Left cardiac atrium (tissue), 4 donors: ENCODE measurements at regions not wholly inside any gene's neighbourhood (a gene's known extent, or its start where the extent isn't known, plus 50 kb on each side); places are given as distances from the start of the nearest gene placed in this dataset.
A peak's percentile ranks its signal among the peaks of the same experiment; 100 is the strongest.
"Not testable (repeated sequence)": the region's sequence is repeated elsewhere in the genome, so short reads cannot be mapped to it uniquely, and the experiment has no call there.

ENCODE experiments used
- ATAC-seq, 2 donors: fragments of 200-7000 bp; cut with Tn5 transposase; one replicate each; pipeline ENCODE4 v1.9.1; 2020; ENCODE audit warnings: mild to moderate bottlenecking in 2 of 2, moderate library complexity in 2 of 2
- DNase-seq: peaks from one replicate; pipeline ENCODE4 v3.0.0-alpha.2; 2020
- intact Hi-C, 2 donors: fragments of 100-400 bp; cut with DNase I; formaldehyde crosslinking; loops; one replicate each; pipeline versions ENCODE4 v1.14.1 to v1.15.1; 2022 to 2023
- donor health status: DM: no; HTN: yes; CAD: no.
- donor health status: DM: no; HTN: yes; CAD: no; lungs with severe emphysema.
- donor health status: DM: yes; HTN: yes; CAD: no.
- donor health status: Dilated cardiomyopathy.

DNA sequence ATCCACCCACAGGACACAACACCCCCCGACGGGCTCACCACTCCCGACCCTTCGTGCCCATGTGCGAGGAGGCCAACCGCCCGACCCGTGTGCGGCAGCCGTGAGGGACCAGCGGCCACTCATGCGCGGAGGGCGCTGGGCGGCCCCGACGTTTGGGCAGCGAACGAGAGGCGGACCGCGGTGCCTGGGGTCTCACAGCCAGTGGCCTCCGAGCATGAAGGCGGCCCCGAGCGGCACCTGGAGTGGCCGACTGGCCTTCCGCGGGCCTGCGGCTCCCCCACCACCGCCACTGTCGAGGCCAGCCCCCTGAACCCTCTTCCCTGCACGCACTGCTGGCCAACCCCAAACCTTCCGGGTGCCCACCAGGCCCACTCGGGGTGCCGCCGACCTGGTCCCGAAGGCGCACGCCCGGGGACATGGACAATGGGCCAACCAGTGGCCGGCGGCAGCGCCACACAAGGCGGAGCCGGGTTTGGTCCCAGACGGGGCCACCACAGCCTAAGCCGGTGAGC, 4274.9 kb upstream of the OR11H1 start:
- intact Hi-C loops = no loop called here
- peak; percentile 12 for DNase-seq
- no peak for ATAC-seq

DNA sequence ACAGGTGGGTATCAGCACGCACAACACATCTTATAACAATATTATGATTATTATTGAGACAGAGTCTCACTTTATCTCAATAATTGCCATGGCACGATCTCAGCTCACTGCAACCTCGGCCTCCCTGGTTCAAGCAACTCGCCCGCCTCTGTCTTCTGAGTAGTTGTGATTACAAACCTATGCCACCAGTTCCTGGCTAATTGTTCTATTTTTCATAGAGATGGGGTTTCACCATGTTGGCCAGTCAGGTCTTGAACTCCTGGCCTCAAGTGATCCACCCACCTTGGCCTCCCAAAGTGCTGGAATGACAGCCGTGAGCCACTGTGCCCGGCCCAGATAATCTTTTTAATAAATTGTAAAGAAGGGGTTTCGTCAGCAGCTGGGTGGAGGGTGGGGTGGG, 4257.0 kb upstream of the OR11H1 start:
- intact Hi-C loops, ATAC-seq, DNase-seq: not testable (repeated sequence)

DNA sequence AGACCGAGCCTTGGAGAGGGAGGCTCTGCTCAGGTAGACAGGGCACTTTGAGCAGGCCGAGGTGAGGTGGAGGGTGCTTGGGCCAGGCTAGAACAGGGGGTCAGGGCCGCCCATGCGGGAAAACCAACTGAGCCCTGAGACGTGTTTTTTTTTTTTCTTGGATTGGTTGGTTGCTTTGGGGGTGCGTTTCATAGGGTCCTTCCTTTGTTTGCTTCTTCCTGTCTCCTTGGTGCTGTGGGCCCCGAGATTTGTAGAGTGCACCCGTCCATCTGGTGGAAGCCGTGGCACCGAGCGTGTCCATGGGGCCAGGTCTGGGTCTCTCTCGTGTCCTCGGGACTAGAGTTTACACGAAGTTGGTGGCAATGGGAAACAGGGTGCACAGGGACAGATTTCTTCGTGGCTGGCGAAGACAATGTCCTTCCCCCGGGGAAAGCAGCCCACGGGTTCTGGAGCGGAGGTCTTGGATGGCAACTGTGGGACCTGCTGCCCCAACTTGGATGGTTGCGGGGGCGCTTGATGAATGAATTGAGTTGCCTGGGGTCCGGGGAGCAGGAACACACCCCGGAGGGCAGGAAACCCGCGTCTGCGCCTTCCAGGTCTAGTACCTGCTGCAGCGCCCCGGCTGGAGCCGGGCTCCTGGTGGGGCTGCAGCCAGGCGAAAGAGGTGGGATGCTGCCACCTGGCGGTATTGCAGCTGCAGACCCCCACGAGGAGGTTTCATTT, 4242.7 kb upstream of the OR11H1 start:
- ATAC-seq, intact Hi-C loops, DNase-seq: not testable (repeated sequence)

DNA sequence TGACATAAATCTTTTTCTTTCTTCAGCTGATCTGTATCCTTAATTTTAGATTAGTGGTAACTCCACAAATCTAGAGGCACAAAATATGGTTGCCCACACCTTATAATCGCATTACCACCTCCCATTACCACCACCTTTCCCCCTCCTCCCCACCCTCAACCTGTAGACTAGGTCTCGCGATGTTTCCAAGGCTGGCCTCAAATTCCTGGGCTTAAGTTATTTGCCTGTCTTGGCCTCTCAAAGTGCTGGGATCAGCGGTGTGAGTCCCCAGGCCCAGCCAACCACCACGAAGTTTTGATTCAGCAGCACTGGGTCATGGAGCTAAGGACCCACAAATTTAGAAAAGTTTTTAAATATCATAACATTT, 4242.2 kb upstream of the OR11H1 start:
- DNase-seq, ATAC-seq, intact Hi-C loops: not testable (repeated sequence)

DNA sequence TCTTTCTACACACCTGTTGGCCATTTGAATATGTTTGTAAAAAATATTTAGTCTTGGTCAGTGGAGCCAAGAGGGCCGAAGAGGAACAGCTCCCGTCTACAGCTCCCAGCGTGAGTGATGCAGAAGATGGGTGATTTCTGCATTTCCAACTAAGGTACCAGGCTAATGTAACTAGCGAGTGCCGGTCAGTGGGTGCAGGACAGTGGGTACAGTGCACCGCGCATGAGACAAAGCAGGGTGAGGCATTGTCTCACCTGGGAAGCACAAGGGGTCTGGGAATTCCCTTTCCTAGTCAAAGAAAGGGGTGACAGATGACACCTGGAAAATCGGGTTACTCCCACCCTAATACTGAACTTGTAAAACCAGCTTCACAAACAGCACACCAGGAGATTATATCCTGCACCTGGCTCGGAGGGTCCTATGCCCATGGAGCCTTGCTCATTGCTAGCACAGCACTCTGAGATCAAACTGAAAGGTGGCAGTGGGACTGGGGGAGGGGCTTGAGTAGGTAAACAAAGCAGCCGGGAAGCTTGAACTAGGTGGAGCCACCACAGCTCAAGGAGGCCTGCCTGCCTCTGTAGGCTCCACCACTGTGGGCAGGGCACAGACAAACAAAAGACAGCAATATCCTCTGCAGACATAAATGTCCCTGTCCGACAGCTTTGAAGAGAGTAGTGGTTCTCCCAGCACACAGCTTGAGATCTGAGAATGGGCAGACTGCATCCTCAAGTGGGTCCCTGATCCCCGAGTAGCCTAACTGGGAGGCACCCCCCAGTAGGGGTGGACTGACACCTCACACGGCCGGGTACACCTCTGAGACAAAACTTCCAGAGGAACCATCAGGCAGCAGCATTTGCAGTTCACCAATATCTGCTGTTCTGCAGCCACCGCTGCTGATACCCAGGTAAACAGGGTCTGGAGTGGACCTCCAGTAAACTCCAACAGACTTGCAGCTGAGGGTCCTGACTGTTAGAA, 4239.5 kb upstream of the OR11H1 start:
- DNase-seq, ATAC-seq, intact Hi-C loops: not testable (repeated sequence)

DNA sequence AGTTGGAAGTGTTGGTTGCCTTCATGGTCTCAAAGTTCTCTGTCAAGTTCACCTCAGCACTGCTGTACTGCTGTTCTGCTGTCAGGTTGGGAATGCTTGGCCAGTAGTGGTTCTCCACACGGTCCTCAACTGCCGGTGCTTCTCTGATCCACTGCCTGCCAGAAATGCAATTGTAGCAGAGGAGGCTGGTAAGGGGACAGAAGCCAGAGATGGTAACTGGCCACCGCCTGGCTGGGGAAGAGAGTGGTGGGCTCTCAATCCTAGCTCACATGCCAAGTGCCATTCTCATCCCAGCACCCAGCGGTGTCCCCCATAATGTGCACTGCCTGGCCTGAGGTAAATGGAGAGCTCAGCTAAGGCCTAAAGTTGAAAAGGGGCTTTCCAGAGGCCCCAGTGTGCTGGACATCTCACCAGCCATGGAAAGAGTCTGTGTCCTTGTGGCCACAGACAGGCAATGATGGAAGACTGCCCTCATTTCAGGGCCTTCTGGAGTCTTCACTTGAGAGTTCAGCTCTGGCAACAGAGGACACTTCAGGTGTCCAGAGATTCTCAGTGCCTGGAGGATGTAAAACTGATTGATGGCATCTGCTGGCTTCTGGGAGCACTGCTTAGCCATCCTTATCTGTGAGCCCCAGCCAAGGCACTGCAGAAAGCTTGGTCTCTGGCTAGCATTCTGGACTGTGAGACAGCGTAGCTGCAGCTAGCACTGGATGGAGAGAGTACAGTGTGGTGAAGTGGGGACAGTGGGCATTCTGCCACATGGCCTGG, 4229.7 kb upstream of the OR11H1 start:
- intact Hi-C loops, ATAC-seq, DNase-seq: not testable (repeated sequence)

DNA sequence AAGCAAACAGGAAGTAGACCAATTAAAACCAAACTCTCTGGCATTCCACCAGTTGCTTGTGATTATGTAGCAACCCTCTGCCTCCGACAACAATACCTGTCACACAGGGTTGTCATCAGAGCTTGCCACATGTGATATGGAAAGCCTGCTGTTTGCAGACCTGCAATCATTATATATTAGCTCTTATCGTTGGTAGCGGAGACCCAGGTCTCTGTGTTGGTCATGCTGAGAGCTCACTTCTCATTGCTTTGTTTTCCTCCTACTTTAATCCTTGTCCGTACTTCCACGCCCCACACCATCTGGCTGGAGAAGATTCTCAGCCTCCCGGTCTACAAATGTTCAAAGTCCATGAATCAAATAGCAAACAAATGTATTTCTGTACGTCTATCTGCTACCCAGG, 4225.6 kb upstream of the OR11H1 start:
- not testable (repeated sequence) for DNase-seq

DNA sequence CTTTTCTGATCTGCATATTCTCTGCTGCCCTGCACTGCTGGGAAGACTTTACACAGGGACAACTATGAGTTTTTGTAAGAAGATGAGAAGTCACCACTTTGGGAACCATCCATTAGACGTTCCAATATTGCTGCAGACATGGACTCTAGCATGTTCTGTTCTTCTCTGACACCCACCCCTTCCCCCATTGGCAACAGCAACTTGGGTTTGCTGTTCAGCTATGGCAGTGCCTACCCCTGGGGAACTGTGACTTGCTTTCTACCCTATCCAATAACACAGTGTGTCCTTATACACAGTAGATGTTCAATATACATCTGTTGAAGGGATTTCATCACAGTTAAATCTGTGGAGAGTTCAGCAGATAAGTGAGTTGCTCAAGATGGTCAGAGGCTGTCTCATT, 4225.1 kb upstream of the OR11H1 start:
- intact Hi-C loops, DNase-seq, ATAC-seq: not testable (repeated sequence)

More for the DNA sequence above, 4225.6 kb upstream of the OR11H1 start:
- ATAC-seq, intact Hi-C loops: not testable (repeated sequence)

DNA sequence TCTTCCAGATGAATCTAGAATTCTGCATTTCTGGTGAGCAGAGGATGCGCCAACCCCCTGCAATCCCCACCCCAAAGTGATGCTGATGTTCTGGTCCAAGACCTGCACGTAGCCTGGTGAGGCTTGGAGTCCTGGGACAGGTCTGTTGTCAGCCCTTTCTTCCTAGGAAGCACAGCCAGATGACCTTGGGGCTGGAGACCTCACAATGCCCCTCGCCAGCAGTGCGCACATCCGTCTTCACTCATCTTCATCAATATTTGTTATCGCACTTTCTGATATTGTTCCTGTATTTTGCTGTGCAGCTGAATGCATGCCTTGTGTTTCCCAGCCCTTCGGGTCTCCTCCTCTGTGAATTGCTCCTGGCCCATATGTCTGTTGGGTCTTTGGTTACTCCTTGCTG, 4222.8 kb upstream of the OR11H1 start:
- intact Hi-C loops, DNase-seq, ATAC-seq: not testable (repeated sequence)

DNA sequence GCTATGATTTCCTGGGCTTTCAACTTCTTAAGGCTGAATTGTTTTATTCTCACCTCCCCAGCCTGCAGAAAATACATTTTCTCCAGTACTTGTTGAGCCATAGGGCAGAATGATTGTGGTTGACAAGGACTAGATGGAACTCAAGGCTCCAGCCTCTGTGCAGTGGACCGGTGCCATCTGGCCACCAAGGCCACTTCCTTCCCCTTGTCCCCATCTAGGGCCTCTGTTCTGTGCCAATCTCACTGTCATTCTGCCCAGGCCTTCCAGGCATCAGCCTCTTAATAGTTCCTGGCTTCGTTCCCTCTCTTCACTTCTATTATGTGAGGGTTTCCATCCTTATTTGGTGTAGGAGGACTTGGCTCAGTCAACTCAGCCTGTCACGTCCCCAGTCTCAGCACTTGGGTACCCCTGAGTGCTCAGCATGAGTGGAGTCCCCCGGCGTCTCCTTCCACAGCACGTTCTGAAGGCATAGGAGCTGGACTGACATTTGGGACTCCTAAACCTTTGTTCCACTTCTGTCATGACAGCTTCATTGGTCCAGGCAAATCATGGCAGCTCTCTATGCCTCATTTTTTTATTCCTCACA, 4221.0 kb upstream of the OR11H1 start:
- intact Hi-C loops, ATAC-seq, DNase-seq: not testable (repeated sequence)

DNA sequence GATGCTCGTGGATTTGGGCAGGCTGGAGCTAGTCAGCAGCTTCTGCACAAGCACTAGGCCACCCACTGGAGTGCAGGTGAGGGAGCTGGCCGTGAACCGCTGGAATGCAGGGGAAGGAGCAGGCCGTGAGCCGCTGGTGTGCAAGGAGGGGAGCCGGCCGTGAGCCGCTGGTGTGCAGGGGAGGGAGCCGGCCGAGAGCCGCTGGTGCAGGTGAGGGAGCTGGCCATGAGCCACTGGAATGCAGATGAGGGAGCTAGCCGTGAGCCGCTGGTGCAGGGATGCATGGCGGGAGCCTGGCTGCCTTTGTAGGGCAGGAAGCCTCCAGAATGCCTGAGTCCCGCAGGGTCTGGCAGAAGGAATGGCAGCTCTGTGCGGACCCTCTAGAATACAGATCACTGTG, 4220.0 kb upstream of the OR11H1 start:
- intact Hi-C loops = no loop called here
- DNase-seq = no peak
- ATAC-seq = no peak

DNA sequence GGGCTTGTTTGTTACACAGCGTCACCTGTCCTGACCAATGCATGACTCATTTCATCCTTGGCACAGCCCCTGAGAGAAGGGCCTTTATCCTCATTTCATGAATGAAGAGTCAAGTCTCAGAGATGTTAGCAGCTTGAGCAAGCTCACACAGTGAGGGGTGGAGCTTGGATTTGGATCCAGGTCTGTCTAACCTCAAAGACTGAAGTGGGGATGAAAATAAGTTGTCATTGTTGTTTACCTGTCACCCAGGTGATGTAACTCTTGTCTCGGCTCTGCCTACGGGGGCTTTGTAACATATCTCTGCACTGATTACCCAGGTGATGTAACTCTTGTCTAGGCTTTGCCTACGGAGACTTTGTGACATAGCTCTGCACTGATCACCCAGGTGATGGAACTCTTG, 4218.2 kb upstream of the OR11H1 start:
- ATAC-seq, intact Hi-C loops, DNase-seq: not testable (repeated sequence)

DNA sequence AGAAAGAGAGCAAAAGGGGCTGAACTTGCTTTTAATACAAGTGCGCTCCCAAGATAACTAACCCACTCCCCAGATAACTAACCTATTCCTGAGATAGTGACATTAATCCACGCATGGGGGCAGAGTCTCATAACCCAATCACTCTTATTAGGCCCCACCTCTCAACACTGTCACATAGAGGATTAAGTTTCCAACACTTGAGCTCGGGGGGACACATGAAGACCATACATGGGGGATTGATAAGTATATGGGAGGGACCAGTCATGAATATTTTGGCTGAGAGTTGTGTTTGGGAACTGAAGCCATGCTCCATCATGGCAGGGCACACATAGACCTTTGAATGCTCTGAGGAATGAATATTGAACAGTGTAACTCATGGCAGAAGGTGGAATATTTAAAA, 4217.3 kb upstream of the OR11H1 start:
- ATAC-seq, intact Hi-C loops: not testable (repeated sequence)

DNA sequence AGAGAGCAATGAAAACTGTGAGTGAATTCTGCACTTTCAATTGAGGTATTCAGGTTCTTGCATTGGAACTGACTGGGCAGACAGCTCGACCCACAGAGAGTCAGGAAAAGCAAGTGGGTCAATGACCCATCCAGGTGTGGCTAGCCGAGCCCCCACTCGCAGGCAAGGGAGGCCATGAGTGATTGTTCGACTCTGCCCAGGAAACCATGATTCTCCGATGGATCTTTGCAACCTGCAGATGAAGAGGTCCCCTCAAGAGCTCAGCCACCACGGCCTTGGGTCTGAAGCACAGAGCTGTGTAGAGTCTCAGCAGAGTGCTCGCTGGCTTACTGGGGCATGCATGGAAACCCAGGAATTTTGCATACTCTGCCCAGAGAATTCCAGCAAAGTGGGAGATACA, 4215.4 kb upstream of the OR11H1 start:
- ATAC-seq, intact Hi-C loops, DNase-seq: not testable (repeated sequence)

More for the DNA sequence above, 4217.3 kb upstream of the OR11H1 start:
- not testable (repeated sequence) for DNase-seq

DNA sequence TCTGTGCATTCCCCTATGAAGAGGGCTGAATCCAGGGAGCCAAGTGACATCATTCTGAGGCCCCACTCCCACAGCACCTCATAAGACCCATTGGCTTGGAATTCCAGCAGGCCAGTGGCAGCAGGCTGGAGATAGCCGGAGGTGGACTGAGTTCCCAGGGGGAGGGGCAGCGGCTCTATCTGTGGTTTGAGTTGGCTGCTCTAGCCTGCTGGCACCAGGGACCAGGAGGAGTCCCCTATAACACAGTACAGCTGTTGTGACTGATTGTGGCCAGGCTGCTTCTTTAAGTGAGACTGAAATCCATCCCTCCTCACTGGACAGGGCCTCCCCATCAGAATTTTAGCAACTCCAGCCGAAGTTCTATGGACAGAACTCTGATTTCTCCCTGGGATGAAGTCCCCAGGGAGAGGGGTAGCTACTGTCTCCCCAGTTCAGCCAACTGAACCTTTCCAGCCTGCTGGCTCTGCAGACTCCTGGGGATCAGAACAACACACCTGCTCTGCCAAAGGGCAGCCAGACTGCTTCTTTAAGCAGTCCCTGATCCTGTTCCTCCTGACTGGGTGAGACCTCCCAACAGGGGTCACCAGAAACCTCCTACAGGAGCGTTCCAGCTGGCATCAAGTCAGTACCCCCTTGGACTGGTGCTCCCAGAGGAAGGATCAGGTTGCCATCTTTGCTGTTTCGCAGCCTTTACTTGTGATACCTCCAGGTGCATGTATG, 4214.8 kb upstream of the OR11H1 start:
- ATAC-seq, intact Hi-C loops, DNase-seq: not testable (repeated sequence)

DNA sequence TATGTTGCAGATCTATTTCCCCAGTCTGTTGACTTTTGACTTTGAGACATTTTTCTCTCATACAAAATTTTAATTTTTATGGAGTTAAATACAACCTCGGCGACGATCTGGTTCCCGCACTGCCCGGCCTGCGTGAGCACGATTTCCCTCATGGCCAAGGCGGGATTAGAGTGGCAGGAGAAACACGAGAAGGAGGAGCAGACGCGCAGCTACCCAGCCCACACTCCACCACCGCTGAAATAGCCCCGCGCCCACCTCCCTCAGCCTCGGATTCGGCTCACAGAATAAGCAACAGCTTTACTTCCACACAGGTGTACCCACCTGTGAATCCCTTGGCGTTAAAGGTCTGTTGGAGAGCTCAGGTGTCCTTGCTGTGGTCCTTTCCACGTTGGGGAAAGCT, 4209.4 kb upstream of the OR11H1 start:
- DNase-seq, intact Hi-C loops, ATAC-seq: not testable (repeated sequence)

DNA sequence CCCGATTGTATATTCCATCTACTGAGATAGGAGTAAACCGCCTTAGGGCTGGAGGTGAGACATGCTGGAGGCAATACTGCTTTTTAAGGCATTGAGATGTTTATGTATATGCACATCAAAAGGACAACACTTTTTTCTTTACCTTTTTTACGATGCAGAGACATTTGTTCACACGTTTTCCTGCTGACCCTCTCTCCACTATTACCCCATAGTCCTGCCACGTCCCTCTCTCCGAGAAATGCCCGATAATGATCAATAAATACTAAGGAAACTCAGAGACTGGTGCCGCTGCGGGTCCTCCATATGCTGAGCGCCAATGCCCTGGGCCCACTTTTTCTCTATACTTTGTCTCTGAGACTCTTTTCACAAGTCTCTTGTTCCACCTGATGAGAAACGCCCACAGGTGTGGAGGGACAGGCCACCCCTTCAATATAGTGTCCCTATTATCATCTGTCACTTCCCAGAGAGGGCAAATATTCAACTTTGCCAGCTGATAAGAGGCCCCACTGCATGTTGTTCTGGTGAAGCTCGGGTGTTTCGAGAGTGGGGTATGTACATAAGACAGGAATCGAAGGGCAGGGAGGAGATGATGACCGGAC, 4203.5 kb upstream of the OR11H1 start:
- DNase-seq, ATAC-seq, intact Hi-C loops: not testable (repeated sequence)
